ENCODE measurements at regions not wholly inside any gene's neighbourhood (a gene's known extent, or its start where the extent isn't known, plus 50 kb on each side); places are given as distances from the start of the nearest gene placed in this dataset.

GRCh38 chr20:17798601-17799000, 98.8 kb downstream of the BANF2 start:
- no peak overlapping the region for H3K27ac ChIP-seq

GRCh38 chr20:17797579-17797978, 97.8 kb downstream of the BANF2 start:
- H3K36me3 ChIP-seq, result no peaks in the 10 kb centered on the region
- TF ChIP-seq CTCF (IDR thresholded peaks at IDR 0.05; ENCODE audit: low read depth, low read length), result no peak
- H3K9me3 ChIP-seq (ENCODE audit: severe bottlenecking), result peaks cover 6% of the 10 kb centered on the region
- DNase-seq, result no peak
- H3K27ac ChIP-seq, result no peak overlapping the region
- no peaks in the 10 kb centered on the region for H3K27me3 ChIP-seq (ENCODE audit: insufficient read depth, low read depth, severe bottlenecking)
- no peak overlapping the region for H3K4me3 ChIP-seq (ENCODE audit: low read depth, low read length)

More at GRCh38 chr20:17798601-17799000, 98.8 kb downstream of the BANF2 start:
- no peaks in the 10 kb centered on the region for H3K36me3 ChIP-seq
- DNase-seq, result no peak
- peaks cover 2% of the 10 kb centered on the region for H3K9me3 ChIP-seq (ENCODE audit: severe bottlenecking)
- TF ChIP-seq CTCF (IDR thresholded peaks at IDR 0.05; ENCODE audit: low read depth, low read length), result no peak
- no peaks in the 10 kb centered on the region for H3K27me3 ChIP-seq (ENCODE audit: insufficient read depth, low read depth, severe bottlenecking)
- no peak overlapping the region for H3K4me3 ChIP-seq (ENCODE audit: low read depth, low read length)

GRCh38 chr20:17797161-17797560, 97.4 kb downstream of the BANF2 start:
- Histone ChIP-seq H3K27me3 (ENCODE audit: insufficient read depth, low read depth, severe bottlenecking) (no peaks in the 10 kb centered on the region), H3K27ac (no peak overlapping the region), H3K36me3 (no peaks in the 10 kb centered on the region), H3K9me3 (ENCODE audit: severe bottlenecking) (peaks cover 6% of the 10 kb centered on the region), H3K4me3 (ENCODE audit: low read depth, low read length) (no peak overlapping the region)
- DNase-seq, result no peak
- no peak for TF ChIP-seq CTCF (IDR thresholded peaks at IDR 0.05; ENCODE audit: low read depth, low read length)

- Histone ChIP-seq H3K4me3 (ENCODE audit: low read depth, low read length) (no peak overlapping the region), H3K36me3 (no peaks in the 10 kb centered on the region), H3K27ac (no peak overlapping the region), H3K27me3 (ENCODE audit: insufficient read depth, low read depth, severe bottlenecking) (no peaks in the 10 kb centered on the region), H3K9me3 (ENCODE audit: severe bottlenecking) (peaks cover 6% of the 10 kb centered on the region)
- TF ChIP-seq CTCF (IDR thresholded peaks at IDR 0.05; ENCODE audit: low read depth, low read length), result no peak
- no peak for DNase-seq
Observed at GRCh38 chr20:17796091-17796563, 96.4 kb downstream of the BANF2 start.

GRCh38 chr20:17795501-17796071, 95.8 kb downstream of the BANF2 start:
- Histone ChIP-seq H3K4me3 (ENCODE audit: low read depth, low read length) (no peak overlapping the region), H3K27ac (no peak overlapping the region), H3K27me3 (ENCODE audit: insufficient read depth, low read depth, severe bottlenecking) (no peaks in the 10 kb centered on the region), H3K36me3 (no peaks in the 10 kb centered on the region), H3K9me3 (ENCODE audit: severe bottlenecking) (peaks cover 6% of the 10 kb centered on the region)
- no peak for DNase-seq
- no peak for TF ChIP-seq CTCF (IDR thresholded peaks at IDR 0.05; ENCODE audit: low read depth, low read length)

GRCh38 chr20:17795003-17795402, 95.2 kb downstream of the BANF2 start:
- H3K27me3 ChIP-seq (ENCODE audit: insufficient read depth, low read depth, severe bottlenecking), result no peaks in the 10 kb centered on the region
- no peak for DNase-seq
- TF ChIP-seq CTCF (IDR thresholded peaks at IDR 0.05; ENCODE audit: low read depth, low read length), result no peak

More at GRCh38 chr20:17795003-17795402, 95.2 kb downstream of the BANF2 start:
- Histone ChIP-seq H3K36me3 (no peaks in the 10 kb centered on the region), H3K4me3 (ENCODE audit: low read depth, low read length) (no peak overlapping the region), H3K27ac (no peak overlapping the region), H3K9me3 (ENCODE audit: severe bottlenecking) (peaks cover 6% of the 10 kb centered on the region)
